Epithelial cell of esophagus (primary cell): ENCODE measurements at regions not wholly inside any gene's neighbourhood (a gene's known extent, or its start where the extent isn't known, plus 50 kb on each side); places are given as distances from the start of the nearest gene placed in this dataset.

Experiments used
- DNase-seq: peaks from one replicate; pipeline ENCODE4 v3.0.0; 2010; ENCODE audit warnings: low read depth
- H3K4me3 ChIP-seq: 2 replicates; pipeline ENCODE4 v1.5.1; 2011; ENCODE audit warnings: mild to moderate bottlenecking, low read length, control low read depth
- TF ChIP-seq, protein P1 (sequence below): IDR thresholded peaks from 2 replicates; pipeline ENCODE4 v1.5.1; 2011; ENCODE audit warnings: low read depth, mild to moderate bottlenecking, low read length, control low read depth, inconsistent platforms; ENCODE audit not compliant: insufficient read depth; ENCODE audit errors: missing control alignments

DNA sequence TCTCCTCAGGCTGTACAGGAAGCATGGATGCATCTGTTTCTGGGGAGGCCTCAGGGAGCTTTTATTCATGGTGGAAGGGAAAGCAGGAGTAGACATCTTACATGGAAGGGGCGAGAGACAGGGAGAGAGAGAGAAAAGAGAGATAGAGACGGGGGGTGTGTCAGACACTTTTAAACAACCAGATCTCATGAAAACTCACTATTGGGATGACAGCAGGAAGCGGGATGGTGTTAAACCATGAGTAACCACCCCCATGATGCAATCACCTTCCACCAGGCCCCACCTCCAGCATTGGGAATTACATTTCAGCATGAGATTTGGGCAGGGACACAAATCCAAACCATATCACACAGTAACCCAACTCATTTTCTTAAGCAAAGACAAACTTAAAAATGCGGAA lies 110.0 kb upstream of the EEA1 start:
- no peak overlapping the region for H3K4me3 ChIP-seq
- DNase-seq, result peak; percentile 37
- TF ChIP-seq, protein P1, sequence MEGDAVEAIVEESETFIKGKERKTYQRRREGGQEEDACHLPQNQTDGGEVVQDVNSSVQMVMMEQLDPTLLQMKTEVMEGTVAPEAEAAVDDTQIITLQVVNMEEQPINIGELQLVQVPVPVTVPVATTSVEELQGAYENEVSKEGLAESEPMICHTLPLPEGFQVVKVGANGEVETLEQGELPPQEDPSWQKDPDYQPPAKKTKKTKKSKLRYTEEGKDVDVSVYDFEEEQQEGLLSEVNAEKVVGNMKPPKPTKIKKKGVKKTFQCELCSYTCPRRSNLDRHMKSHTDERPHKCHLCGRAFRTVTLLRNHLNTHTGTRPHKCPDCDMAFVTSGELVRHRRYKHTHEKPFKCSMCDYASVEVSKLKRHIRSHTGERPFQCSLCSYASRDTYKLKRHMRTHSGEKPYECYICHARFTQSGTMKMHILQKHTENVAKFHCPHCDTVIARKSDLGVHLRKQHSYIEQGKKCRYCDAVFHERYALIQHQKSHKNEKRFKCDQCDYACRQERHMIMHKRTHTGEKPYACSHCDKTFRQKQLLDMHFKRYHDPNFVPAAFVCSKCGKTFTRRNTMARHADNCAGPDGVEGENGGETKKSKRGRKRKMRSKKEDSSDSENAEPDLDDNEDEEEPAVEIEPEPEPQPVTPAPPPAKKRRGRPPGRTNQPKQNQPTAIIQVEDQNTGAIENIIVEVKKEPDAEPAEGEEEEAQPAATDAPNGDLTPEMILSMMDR, result no peak

DNA sequence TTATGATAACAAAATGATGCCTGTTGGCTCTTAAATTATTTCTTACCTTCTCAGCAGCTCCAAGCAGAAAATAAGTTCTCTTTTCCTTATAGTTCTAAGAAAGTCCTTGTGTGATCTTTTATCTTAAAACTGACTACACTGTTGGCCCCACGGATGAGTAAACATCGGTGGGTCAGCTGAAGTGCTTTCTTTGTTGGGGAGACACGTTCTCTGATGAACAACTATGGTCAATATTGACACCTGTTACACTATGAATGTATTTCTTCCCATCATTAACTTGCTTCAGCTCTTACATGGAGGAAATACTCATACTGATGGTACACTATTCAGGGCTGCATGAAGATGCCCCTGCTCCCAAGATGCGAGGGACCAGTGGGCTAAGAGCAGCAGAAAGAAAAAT lies 110.8 kb upstream of the EEA1 start:
- no peak for DNase-seq
- TF ChIP-seq, protein P1, result no peak
- no peak overlapping the region for H3K4me3 ChIP-seq

DNA sequence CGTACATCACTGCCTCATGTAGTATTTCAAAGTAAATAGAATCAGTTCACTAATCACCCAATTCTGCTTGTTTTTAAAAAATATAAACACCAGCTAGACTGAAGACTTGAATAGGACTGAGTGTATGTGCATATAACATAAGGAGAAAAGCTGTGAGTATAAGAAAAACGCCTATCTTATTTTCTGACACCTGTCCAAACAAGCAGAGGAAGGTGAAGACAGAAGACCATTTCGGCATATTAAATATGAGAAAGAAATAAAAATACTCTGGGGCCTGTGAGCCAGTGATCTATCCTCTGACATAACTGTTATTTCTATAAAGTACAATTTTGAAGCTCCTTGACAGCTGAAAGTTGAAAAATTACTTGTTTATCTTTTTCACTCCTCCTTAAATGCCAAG lies 111.3 kb upstream of the EEA1 start:
- DNase-seq, result no peak
- no peak overlapping the region for H3K4me3 ChIP-seq
- TF ChIP-seq, protein P1, result no peak

DNA sequence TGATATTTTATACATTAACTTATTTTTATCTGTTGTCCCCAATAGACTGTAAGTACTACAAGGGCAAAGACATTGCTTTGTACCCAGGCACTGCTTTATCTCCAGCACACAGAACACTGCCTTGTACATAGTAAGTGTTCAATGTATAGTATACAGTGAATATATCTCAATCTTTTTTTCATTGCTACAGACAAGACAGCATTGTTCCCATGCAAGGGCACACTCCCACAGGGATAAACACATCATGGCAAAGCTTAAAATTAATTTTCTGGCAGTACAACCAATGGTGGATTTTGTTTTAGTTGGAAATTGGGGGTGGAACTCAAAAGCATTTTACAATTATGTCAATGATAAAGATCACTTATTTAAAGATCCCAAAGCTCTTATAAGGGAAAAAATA lies 112.3 kb upstream of the EEA1 start:
- DNase-seq, result no peak
- H3K4me3 ChIP-seq, result no peak overlapping the region
- TF ChIP-seq, protein P1, result no peak

DNA sequence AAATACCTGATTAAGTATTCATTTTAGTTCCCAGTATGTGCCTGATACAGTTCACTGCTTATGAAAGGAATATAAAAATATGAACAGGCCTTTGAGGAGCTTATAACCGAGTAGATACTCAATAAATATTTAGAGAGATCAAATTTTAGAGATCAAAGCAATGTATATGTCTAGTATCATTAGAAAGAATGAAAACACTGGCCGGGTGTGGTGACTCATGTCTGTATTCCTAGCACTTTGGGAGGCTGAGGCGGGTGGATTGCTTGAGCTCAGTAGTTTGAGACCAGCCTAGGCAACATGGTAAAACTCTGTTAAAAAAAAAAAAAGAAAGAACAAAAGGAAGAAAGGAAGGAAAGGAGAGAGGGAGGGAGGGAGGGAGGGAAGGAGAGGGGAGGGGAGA lies 113.2 kb upstream of the EEA1 start:
- DNase-seq, result no peak
- H3K4me3 ChIP-seq, result no peak overlapping the region
- TF ChIP-seq, protein P1, result no peak

DNA sequence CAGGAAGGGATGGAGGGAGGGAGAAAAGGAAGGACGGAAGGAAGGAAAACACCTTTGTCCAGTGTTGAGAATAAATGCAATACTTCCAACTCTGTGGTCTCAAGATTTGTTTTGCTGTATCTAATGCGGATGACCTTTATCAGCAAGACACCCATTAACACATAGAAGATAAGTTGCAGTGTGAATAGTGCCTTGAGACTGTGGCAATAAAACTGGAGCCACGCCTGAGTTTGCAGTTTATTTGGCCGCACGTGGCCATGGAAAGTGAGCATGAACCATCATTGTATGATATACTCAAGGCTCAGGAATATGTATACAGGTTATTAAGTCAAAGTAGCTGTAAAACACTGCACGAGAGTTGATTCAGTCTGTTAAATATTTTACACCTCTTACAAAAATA lies 113.6 kb upstream of the EEA1 start:
- DNase-seq, result no peak
- TF ChIP-seq, protein P1, result no peak
- H3K4me3 ChIP-seq, result no peak overlapping the region

DNA sequence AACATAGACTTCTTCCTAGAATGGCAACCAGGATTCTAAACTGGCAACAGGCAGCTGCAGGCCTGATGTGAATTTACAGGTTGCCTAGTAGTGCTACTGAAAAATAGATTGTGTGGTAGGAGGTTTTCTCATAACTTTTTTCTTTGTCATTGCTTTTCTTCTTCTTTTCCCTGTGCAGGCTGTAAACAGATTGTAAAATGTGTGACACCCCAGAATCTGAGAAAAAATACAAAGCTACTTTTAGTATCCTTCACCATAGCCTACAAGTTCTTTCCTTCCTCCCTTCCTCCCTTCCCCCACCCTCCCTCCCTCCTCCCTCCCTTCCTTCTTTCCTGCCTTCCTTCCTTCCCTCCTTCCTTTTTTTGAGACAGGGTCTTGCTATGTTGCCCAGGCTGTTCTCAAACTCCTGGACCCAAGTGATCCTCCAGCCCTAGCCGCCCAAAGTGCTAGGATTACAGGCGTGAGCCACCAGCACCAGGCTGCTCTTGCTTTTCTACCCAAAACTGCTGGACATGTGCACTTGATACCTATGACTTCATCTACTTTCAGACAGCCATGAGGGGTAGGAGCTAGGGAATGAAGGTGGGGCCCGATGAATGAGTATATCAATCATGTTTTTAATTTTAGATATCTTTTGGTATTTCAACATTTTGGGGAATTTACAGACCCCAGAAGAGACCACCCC lies 114.2 kb upstream of the EEA1 start:
- H3K4me3 ChIP-seq, result no peak overlapping the region
- DNase-seq, result no peak
- TF ChIP-seq, protein P1, result no peak
